Tibial artery (tissue), 4 donors: ENCODE measurements at regions not wholly inside any gene's neighbourhood (a gene's known extent, or its start where the extent isn't known, plus 50 kb on each side); places are given as distances from the start of the nearest gene placed in this dataset.

Experiments used
- DNase-seq, 2 donors: peaks; one replicate each; pipeline ENCODE4 v3.0.0-alpha.2; 2019
- H3K27ac ChIP-seq, 2 donors: fragments of 200-600 bp; sonication (generic) in 1 of 2; 1 replicate in 1 of 2; 2 replicates in 1 of 2; pipeline ENCODE4 v1.5.1; 2018 to 2019; ENCODE audit warnings: mild to moderate bottlenecking in 1 of 2
- H3K27me3 ChIP-seq, 2 donors: fragments of 200-600 bp; sonication (generic) in 1 of 2; one replicate each; pipeline versions ENCODE4 v1.5.1 to v1.6.0; 2016 to 2019
- H3K36me3 ChIP-seq, 3 donors: fragments of 200-600 bp; sonication (generic) in 2 of 3; one replicate each; pipeline ENCODE4 v1.5.1; 2016 to 2019; ENCODE audit warnings: mild to moderate bottlenecking in 2 of 3
- H3K4me1 ChIP-seq, 4 donors: fragments of 200-600 bp; sonication (generic) in 2 of 4; 1 replicate in 3 of 4; 2 replicates in 1 of 4; pipeline ENCODE4 v1.5.1; 2016 to 2019
- H3K4me3 ChIP-seq, 2 donors: fragments of 200-600 bp; sonication (generic) in 1 of 2; 1 replicate in 1 of 2; 2 replicates in 1 of 2; pipeline ENCODE4 v1.5.1; 2018 to 2019; ENCODE audit warnings: mild to moderate bottlenecking in 2 of 2
- H3K9me3 ChIP-seq, 3 donors: fragments of 200-600 bp; sonication (generic) in 1 of 3; one replicate each; pipeline ENCODE4 v1.5.1; 2016 to 2019
- intact Hi-C: fragments of 100-400 bp; cut with DNase I; formaldehyde crosslinking; loops from one replicate; pipeline ENCODE4 v1.15.0; 2023; ENCODE audit warnings: low total_unique reads
- TF ChIP-seq, protein P1 (sequence below), 2 experiments: fragments of 200-600 bp in 1 of 2; fragments of 450-650 bp in 1 of 2; IDR thresholded peaks; one replicate each; pipeline ENCODE4 v1.5.1; 2017 to 2019; ENCODE audit warnings: antibody characterized with exemption in 2 of 2, mild to moderate bottlenecking in 1 of 2, moderate library complexity in 1 of 2

DNA sequence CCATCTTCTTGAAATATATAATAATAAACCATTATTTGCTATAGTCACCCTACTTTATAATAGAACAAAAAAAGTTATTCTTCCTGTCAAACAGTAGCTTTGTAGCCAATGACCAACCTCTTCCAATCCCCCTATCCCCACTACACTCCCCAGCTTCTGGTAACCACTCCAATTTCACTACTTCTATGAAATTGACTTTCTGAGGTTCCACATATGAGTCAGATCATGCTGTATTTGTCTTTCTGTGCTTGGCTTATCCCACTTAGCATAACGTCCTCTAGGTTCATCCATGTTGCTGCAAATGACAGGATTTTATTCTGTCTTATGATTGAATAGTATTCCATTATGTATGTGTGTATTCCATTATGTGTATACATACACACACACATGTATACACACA, 809.7 kb upstream of the NDST4 start:
- Histone ChIP-seq H3K27me3 (no peaks in the 10 kb centered on the region), H3K36me3 (no peaks in the 10 kb centered on the region), H3K9me3 (peaks cover 0 to 3% (median 0%) of the 10 kb centered on the region in 3 donors), H3K4me1 (no peaks in the 10 kb centered on the region), H3K4me3 (no peak overlapping the region), H3K27ac (no peak overlapping the region)
- intact Hi-C loops: no loop called here
- no peak for DNase-seq
- TF ChIP-seq, protein P1, sequence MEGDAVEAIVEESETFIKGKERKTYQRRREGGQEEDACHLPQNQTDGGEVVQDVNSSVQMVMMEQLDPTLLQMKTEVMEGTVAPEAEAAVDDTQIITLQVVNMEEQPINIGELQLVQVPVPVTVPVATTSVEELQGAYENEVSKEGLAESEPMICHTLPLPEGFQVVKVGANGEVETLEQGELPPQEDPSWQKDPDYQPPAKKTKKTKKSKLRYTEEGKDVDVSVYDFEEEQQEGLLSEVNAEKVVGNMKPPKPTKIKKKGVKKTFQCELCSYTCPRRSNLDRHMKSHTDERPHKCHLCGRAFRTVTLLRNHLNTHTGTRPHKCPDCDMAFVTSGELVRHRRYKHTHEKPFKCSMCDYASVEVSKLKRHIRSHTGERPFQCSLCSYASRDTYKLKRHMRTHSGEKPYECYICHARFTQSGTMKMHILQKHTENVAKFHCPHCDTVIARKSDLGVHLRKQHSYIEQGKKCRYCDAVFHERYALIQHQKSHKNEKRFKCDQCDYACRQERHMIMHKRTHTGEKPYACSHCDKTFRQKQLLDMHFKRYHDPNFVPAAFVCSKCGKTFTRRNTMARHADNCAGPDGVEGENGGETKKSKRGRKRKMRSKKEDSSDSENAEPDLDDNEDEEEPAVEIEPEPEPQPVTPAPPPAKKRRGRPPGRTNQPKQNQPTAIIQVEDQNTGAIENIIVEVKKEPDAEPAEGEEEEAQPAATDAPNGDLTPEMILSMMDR (IDR thresholded peaks at IDR 0.05): no peak

- no peak for DNase-seq
- intact Hi-C loops: no loop called here
- Histone ChIP-seq H3K27me3 (no peaks in the 10 kb centered on the region), H3K36me3 (no peaks in the 10 kb centered on the region), H3K9me3 (peaks cover 0 to 3% (median 0%) of the 10 kb centered on the region in 3 donors), H3K27ac (no peak overlapping the region), H3K4me1 (no peaks in the 10 kb centered on the region), H3K4me3 (no peak overlapping the region)
- TF ChIP-seq, protein P1 (IDR thresholded peaks at IDR 0.05): no peak
These were observed 807.2 kb upstream of the NDST4 start for GRCh38 chr4:115920637-115921036.

DNA sequence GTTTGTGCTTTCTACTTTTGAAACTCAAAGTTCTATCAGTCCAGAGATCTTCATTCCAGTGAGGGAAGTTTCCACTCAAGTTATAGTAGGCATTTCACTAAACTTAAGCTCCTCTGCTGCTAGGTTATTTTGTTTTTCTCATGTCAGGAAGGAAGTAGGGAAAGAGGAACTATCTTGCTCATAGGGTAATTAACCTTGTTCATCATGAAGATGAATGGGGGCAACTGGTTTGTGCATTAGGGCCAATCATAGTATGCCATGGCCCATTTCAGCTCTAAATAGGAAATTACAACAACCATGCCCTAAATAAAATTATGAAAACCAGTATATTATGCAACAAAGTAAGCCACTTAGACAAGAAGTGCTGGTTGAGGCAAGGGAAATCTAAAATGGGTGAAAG, 804.7 kb upstream of the NDST4 start:
- TF ChIP-seq, protein P1 (IDR thresholded peaks at IDR 0.05): no peak
- intact Hi-C loops: no loop called here

GRCh38 chr4:115906428-115906827, 793.0 kb upstream of the NDST4 start:
- TF ChIP-seq, protein P1 (IDR thresholded peaks at IDR 0.05): no peak
- no peaks in the 10 kb centered on the region for H3K36me3 ChIP-seq

More for the DNA sequence above, 804.7 kb upstream of the NDST4 start:
- Histone ChIP-seq H3K9me3 (no peaks in the 10 kb centered on the region), H3K36me3 (no peaks in the 10 kb centered on the region), H3K4me1 (no peaks in the 10 kb centered on the region), H3K27me3 (no peaks in the 10 kb centered on the region), H3K27ac (no peak overlapping the region), H3K4me3 (no peak overlapping the region)
- DNase-seq: no peak

GRCh38 chr4:115883847-115884246, 770.4 kb upstream of the NDST4 start:
- TF ChIP-seq, protein P1 (IDR thresholded peaks at IDR 0.05): no peak
- Histone ChIP-seq H3K27me3 (no peaks in the 10 kb centered on the region), H3K9me3 (no peaks in the 10 kb centered on the region), H3K4me1 (no peaks in the 10 kb centered on the region), H3K36me3 (no peaks in the 10 kb centered on the region), H3K4me3 (no peak overlapping the region), H3K27ac (no peak overlapping the region)
- no peak for DNase-seq
- intact Hi-C loops: no loop called here

More at GRCh38 chr4:115906428-115906827, 793.0 kb upstream of the NDST4 start:
- intact Hi-C loops: no loop called here
- no peaks in the 10 kb centered on the region for H3K4me1 ChIP-seq
- H3K27ac ChIP-seq: no peak overlapping the region
- DNase-seq: no peak
- peaks cover 0 to 3% (median 0%) of the 10 kb centered on the region in 3 donors for H3K9me3 ChIP-seq
- no peak overlapping the region for H3K4me3 ChIP-seq
- no peaks in the 10 kb centered on the region for H3K27me3 ChIP-seq

- no peaks in the 10 kb centered on the region for H3K36me3 ChIP-seq
- TF ChIP-seq, protein P1 (IDR thresholded peaks at IDR 0.05): no peak
- intact Hi-C loops: no loop called here
These were observed 769.8 kb upstream of the NDST4 start for GRCh38 chr4:115883231-115883630.

More at GRCh38 chr4:115883231-115883630, 769.8 kb upstream of the NDST4 start:
- Histone ChIP-seq H3K27me3 (no peaks in the 10 kb centered on the region), H3K4me3 (no peak overlapping the region), H3K4me1 (no peaks in the 10 kb centered on the region), H3K27ac (no peak overlapping the region), H3K9me3 (no peaks in the 10 kb centered on the region)
- DNase-seq: no peak
